Nephron progenitor cell (in vitro differentiated cells): ENCODE measurements at regions not wholly inside any gene's neighbourhood (a gene's known extent, or its start where the extent isn't known, plus 50 kb on each side); places are given as distances from the start of the nearest gene placed in this dataset.

Experiments
- DNase-seq: peaks from one replicate; pipeline ENCODE4 v3.0.0; 2021
- H3K27ac Mint-ChIP-seq: 2 replicates; pipeline ENCODE4 v1.8.0; 2021; ENCODE audit warnings: mild to moderate bottlenecking, moderate library complexity, mixed read lengths
- H3K27me3 Mint-ChIP-seq: 2 replicates; pipeline ENCODE4 v1.8.0; 2021; ENCODE audit warnings: mild to moderate bottlenecking, low read depth, mixed read lengths; ENCODE audit not compliant: poor library complexity
- H3K36me3 Mint-ChIP-seq: 2 replicates; pipeline ENCODE4 v1.8.0; 2021; ENCODE audit warnings: low read depth, mixed read lengths
- H3K4me1 Mint-ChIP-seq: 2 replicates; pipeline ENCODE4 v1.8.0; 2021; ENCODE audit warnings: mixed read lengths
- H3K4me3 Mint-ChIP-seq: 2 replicates; pipeline ENCODE4 v1.8.0; 2021; ENCODE audit warnings: mild to moderate bottlenecking, moderate library complexity, mixed read lengths
- H3K9me3 Mint-ChIP-seq: 2 replicates; pipeline ENCODE4 v1.8.0; 2021; ENCODE audit warnings: mild to moderate bottlenecking, moderate library complexity, mixed read lengths
- TF ChIP-seq, protein P1 (sequence below): fragments of 200-600 bp; sonication (generic); IDR thresholded peaks from 2 replicates; pipeline ENCODE4 v1.5.0; 2021; ENCODE audit warnings: antibody characterized with exemption

DNA sequence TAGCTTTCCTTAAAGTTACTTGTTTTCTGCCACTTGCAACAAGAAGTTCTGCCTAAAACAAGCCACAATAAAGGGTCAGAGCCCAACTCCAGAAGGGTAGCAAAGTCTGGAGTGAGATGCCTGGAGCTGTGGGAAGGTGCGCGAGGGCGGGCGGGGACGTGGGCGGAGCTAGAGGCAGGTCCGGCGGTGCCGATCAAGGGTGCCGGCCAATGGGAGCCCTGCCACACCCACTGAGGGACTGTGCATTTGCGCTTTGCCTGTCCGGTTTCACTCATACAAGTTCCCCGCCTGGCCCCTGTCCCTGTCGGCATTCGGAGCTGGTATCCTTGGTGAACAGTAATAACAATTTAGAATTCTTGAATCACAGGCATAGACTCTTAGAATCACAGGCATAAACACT lies 732.4 kb downstream of the MATN1 start:
- Mint-ChIP-seq H3K9me3 (peaks cover 31% of the 10 kb centered on the region), H3K36me3 (no peaks in the 10 kb centered on the region), H3K27me3 (peaks cover 10% of the 10 kb centered on the region), H3K27ac (no peak overlapping the region), H3K4me1 (peaks cover 11% of the 10 kb centered on the region), H3K4me3 (peak overlapping the region; percentile 22)
- DNase-seq, result peak; percentile 58
- TF ChIP-seq, protein P1, sequence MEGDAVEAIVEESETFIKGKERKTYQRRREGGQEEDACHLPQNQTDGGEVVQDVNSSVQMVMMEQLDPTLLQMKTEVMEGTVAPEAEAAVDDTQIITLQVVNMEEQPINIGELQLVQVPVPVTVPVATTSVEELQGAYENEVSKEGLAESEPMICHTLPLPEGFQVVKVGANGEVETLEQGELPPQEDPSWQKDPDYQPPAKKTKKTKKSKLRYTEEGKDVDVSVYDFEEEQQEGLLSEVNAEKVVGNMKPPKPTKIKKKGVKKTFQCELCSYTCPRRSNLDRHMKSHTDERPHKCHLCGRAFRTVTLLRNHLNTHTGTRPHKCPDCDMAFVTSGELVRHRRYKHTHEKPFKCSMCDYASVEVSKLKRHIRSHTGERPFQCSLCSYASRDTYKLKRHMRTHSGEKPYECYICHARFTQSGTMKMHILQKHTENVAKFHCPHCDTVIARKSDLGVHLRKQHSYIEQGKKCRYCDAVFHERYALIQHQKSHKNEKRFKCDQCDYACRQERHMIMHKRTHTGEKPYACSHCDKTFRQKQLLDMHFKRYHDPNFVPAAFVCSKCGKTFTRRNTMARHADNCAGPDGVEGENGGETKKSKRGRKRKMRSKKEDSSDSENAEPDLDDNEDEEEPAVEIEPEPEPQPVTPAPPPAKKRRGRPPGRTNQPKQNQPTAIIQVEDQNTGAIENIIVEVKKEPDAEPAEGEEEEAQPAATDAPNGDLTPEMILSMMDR, result no peak

DNA sequence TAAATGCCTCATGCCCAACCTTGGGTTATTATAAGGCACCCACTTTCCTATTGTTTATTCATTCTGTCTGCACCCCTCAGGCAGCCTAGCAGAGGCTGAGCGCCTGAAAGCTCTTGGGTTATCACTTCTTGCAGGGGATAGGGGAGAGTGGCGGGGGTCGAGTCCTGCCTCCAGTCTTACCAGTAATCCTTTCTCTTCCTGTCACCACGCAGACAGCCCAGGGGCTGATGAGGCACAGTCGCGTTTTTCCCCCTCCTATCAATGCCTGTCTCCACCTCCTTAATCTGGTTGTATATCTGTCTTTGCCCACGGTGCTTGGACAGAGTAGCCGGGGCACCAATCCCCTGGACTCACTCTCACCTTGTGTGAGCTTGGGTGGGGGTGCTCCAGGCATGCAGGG lies 733.1 kb downstream of the MATN1 start:
- Mint-ChIP-seq H3K36me3 (no peaks in the 10 kb centered on the region), H3K27ac (no peak overlapping the region), H3K9me3 (peaks cover 24% of the 10 kb centered on the region), H3K4me3 (no peak overlapping the region), H3K27me3 (peaks cover 10% of the 10 kb centered on the region), H3K4me1 (peaks cover 11% of the 10 kb centered on the region)
- no peak for DNase-seq
- TF ChIP-seq, protein P1, result no peak

DNA sequence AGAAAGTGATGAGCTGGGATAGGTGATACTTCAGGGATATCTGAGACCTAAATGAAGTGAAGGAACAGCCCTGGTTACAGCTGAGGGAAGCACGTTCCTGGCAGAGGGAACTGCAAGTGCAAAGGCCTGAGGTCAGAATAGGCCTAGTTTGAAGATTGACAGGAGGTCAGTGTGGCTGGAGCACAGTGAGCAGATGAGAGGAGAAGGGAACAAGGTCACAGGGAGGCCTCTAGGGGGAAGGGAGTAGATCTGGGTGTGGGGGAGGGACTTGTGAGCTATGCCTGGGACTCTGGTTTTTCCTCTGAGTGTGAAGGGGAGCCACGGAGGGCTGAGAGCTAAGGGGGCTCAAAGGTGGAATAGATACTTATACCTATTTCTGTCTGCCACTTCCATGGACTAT lies 736.4 kb downstream of the MATN1 start:
- no peak overlapping the region for H3K4me3 Mint-ChIP-seq
- peaks cover 25% of the 10 kb centered on the region for H3K4me1 Mint-ChIP-seq
- TF ChIP-seq, protein P1, result no peak
- H3K36me3 Mint-ChIP-seq, result no peaks in the 10 kb centered on the region
- peak overlapping the region; percentile 3 for H3K27ac Mint-ChIP-seq
- peaks cover 10% of the 10 kb centered on the region for H3K27me3 Mint-ChIP-seq
- no peaks in the 10 kb centered on the region for H3K9me3 Mint-ChIP-seq
- DNase-seq, result no peak

- Mint-ChIP-seq H3K9me3 (no peaks in the 10 kb centered on the region), H3K27me3 (peaks cover 7% of the 10 kb centered on the region), H3K36me3 (no peaks in the 10 kb centered on the region), H3K27ac (no peak overlapping the region), H3K4me3 (no peak overlapping the region), H3K4me1 (peaks cover 22% of the 10 kb centered on the region)
- TF ChIP-seq, protein P1, result no peak
- no peak for DNase-seq
Observed at GRCh38 chr1:29985606-29985945, 737.8 kb downstream of the MATN1 start.

DNA sequence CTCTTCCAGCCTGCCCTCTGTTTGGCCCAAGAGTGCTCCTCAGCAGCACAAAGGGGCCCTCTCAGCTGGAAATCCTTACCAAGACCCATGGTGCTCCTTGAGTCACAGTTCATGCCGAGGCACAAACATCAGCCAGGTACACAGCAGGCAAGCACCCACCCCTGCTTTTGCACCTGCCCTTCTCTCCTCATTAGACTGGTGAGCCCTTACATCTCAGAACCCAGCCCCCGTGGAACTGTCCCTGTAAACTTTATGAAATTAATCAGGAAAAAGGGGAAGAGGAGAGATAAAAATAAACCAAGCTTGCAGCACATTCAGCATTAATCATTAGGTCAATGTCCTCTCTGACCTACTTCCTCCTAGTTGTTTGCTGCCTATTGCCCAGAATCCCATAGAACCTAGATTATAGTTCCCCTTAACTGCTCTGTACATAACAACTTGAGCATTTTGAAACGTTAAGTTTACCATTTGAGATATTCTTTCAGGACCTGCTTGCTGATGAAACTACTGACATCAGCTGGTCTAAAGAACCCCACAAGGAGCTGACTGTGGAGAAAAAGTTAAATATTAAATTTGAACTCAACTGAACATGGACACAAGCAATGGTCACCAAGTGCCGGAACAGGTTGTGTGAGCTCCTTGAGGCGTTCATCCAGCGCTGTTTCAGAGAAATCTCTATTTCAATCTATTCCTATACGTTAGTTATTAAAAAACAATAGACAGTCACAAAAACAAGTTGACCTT lies 738.4 kb downstream of the MATN1 start:
- Mint-ChIP-seq H3K9me3 (no peaks in the 10 kb centered on the region), H3K4me3 (no peak overlapping the region), H3K27me3 (peaks cover 4% of the 10 kb centered on the region), H3K4me1 (peaks cover 22% of the 10 kb centered on the region), H3K36me3 (no peaks in the 10 kb centered on the region), H3K27ac (no peak overlapping the region)
- TF ChIP-seq, protein P1, result no peak
- no peak for DNase-seq
